ENCODE measurements at regions not wholly inside any gene's neighbourhood (a gene's known extent, or its start where the extent isn't known, plus 50 kb on each side); places are given as distances from the start of the nearest gene placed in this dataset.

- H3K4me3 ChIP-seq (replicated peaks; ENCODE audit: low read depth, low read length) = no peak overlapping the region
- no peak for DNase-seq (ENCODE audit: extremely low read depth, insufficient read length)
- no peak for TF ChIP-seq CTCF (IDR thresholded peaks at IDR 0.05; ENCODE audit: insufficient read depth, low read length, poor library complexity, severe bottlenecking)
- no peaks in the 10 kb centered on the region for H3K36me3 ChIP-seq (ENCODE audit: control insufficient read depth, insufficient read depth, low read length)
- H3K27me3 ChIP-seq (replicated peaks; ENCODE audit: control insufficient read depth, insufficient read depth, low read length) = no peaks in the 10 kb centered on the region
These were observed 143.1 kb upstream of the ARRDC4 start for GRCh38 chr15:97817276-97817890.

- H3K36me3 ChIP-seq (ENCODE audit: control insufficient read depth, insufficient read depth, low read length) = no peaks in the 10 kb centered on the region
- H3K27me3 ChIP-seq (replicated peaks; ENCODE audit: control insufficient read depth, insufficient read depth, low read length) = no peaks in the 10 kb centered on the region
- no peak overlapping the region for H3K4me3 ChIP-seq (replicated peaks; ENCODE audit: low read depth, low read length)
- no peak for TF ChIP-seq CTCF (IDR thresholded peaks at IDR 0.05; ENCODE audit: insufficient read depth, low read length, poor library complexity, severe bottlenecking)
- no peak for DNase-seq (ENCODE audit: extremely low read depth, insufficient read length)
These were observed 124.5 kb upstream of the ARRDC4 start for GRCh38 chr15:97836003-97836402.

- Histone ChIP-seq H3K36me3 (ENCODE audit: control insufficient read depth, insufficient read depth, low read length) (no peaks in the 10 kb centered on the region), H3K4me3 (replicated peaks; ENCODE audit: low read depth, low read length) (no peak overlapping the region), H3K27me3 (replicated peaks; ENCODE audit: control insufficient read depth, insufficient read depth, low read length) (no peaks in the 10 kb centered on the region)
- DNase-seq (ENCODE audit: extremely low read depth, insufficient read length) = no peak
- no peak for TF ChIP-seq CTCF (IDR thresholded peaks at IDR 0.05; ENCODE audit: insufficient read depth, low read length, poor library complexity, severe bottlenecking)
These were observed 122.6 kb upstream of the ARRDC4 start for GRCh38 chr15:97837896-97838295.

DNA sequence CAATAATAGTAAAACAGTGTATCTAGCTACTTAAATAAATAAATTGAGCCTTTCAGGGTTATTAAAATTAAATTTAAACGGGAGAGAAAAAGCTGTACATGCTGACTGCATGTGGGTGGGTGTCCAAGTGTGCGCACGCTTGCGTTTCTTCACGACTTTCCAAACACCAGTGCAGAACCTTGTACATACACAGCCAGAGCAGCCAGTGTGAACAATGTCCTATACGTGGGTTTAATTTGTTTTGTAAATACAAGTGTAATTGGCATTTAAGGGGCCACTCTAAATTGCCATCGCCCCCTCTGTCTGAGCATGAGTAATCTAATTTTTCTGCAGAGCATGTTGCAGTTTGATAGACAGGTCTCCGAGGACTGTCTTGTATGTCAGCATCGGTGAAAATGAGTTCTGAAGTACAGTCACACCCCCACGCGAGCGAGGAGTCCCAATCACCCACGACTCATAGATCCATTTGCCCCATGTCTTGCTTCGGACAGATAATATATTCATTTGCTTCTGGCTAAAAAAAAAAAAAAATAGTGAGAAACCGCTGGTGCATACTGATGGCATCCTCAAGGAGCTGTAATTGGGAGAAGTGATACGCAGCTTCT is 121.8 kb upstream of the ARRDC4 start:
- TF ChIP-seq CTCF (IDR thresholded peaks at IDR 0.05; ENCODE audit: insufficient read depth, low read length, poor library complexity, severe bottlenecking) = no peak
- no peaks in the 10 kb centered on the region for H3K27me3 ChIP-seq (replicated peaks; ENCODE audit: control insufficient read depth, insufficient read depth, low read length)
- H3K36me3 ChIP-seq (ENCODE audit: control insufficient read depth, insufficient read depth, low read length) = no peaks in the 10 kb centered on the region
- no peak for DNase-seq (ENCODE audit: extremely low read depth, insufficient read length)
- H3K4me3 ChIP-seq (replicated peaks; ENCODE audit: low read depth, low read length) = no peak overlapping the region

DNA sequence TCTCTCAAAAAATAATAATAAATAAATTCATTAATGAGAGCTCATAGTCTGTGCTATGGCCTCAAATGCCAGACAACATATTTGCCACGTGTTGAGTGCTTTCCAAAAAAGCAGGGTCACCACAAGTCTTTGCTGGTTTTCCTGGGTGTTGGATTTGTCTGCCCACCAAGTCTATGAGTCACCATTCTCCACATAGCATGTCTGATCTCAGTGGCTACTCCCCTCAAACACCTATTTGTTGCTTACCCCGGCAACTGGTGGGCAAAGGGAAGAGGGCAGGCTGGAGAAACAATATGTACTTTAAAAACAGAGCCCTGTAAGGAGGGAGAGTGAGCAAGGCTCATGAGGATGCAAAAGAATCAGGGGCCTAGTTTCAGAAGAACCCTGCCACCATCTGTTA is 120.0 kb upstream of the ARRDC4 start:
- DNase-seq (ENCODE audit: extremely low read depth, insufficient read length) = no peak
- no peak for TF ChIP-seq CTCF (IDR thresholded peaks at IDR 0.05; ENCODE audit: insufficient read depth, low read length, poor library complexity, severe bottlenecking)
- H3K27me3 ChIP-seq (replicated peaks; ENCODE audit: control insufficient read depth, insufficient read depth, low read length) = no peaks in the 10 kb centered on the region

More for the DNA sequence above, 120.0 kb upstream of the ARRDC4 start:
- no peaks in the 10 kb centered on the region for H3K36me3 ChIP-seq (ENCODE audit: control insufficient read depth, insufficient read depth, low read length)
- H3K4me3 ChIP-seq (replicated peaks; ENCODE audit: low read depth, low read length) = no peak overlapping the region

All from GM06990 (cell line).